ENCODE measurements at regions not wholly inside any gene's neighbourhood (a gene's known extent, or its start where the extent isn't known, plus 50 kb on each side); places are given as distances from the start of the nearest gene placed in this dataset.
"Not testable (repeated sequence)": the region's sequence is repeated elsewhere in the genome, so short reads cannot be mapped to it uniquely, and the experiment has no call there.

GRCh38 chr5:102098606-102099005, 197.5 kb downstream of the SLCO4C1 start:
- H3K4me1 Mint-ChIP-seq, H3K27ac Mint-ChIP-seq, H3K9me3 Mint-ChIP-seq, DNase-seq, H3K27me3 Mint-ChIP-seq, H3K4me3 Mint-ChIP-seq, H3K36me3 Mint-ChIP-seq, CTCF ChIA-PET: not testable (repeated sequence)

- no peaks in the 10 kb centered on the region for H3K36me3 Mint-ChIP-seq
- CTCF ChIA-PET, result no interaction called here
- no peaks in the 10 kb centered on the region for H3K9me3 Mint-ChIP-seq
- DNase-seq, result no peak
- no peaks in the 10 kb centered on the region for H3K27me3 Mint-ChIP-seq
- no peak overlapping the region for H3K4me3 Mint-ChIP-seq
- H3K4me1 Mint-ChIP-seq, result no peaks in the 10 kb centered on the region
- no peak overlapping the region for H3K27ac Mint-ChIP-seq
These were observed 205.3 kb downstream of the SLCO4C1 start for GRCh38 chr5:102090770-102091169.

- Mint-ChIP-seq H3K36me3 (no peaks in the 10 kb centered on the region), H3K27ac (no peak overlapping the region), H3K27me3 (no peaks in the 10 kb centered on the region), H3K4me1 (no peaks in the 10 kb centered on the region), H3K4me3 (no peak overlapping the region), H3K9me3 (no peaks in the 10 kb centered on the region)
- no peak for DNase-seq
- CTCF ChIA-PET, result no interaction called here
These were observed 206.2 kb downstream of the SLCO4C1 start for GRCh38 chr5:102089883-102090282.

GRCh38 chr5:102087906-102088305, 208.2 kb downstream of the SLCO4C1 start:
- H3K4me1 Mint-ChIP-seq, result no peaks in the 10 kb centered on the region
- CTCF ChIA-PET, result no interaction called here
- H3K36me3 Mint-ChIP-seq, result no peaks in the 10 kb centered on the region
- no peak overlapping the region for H3K4me3 Mint-ChIP-seq
- no peak for DNase-seq
- H3K9me3 Mint-ChIP-seq, result no peaks in the 10 kb centered on the region
- H3K27ac Mint-ChIP-seq, result no peak overlapping the region
- no peaks in the 10 kb centered on the region for H3K27me3 Mint-ChIP-seq

- DNase-seq, result no peak
- CTCF ChIA-PET, result no interaction called here
- Mint-ChIP-seq H3K4me3 (no peak overlapping the region), H3K36me3 (no peaks in the 10 kb centered on the region), H3K9me3 (peaks cover 13% of the 10 kb centered on the region), H3K27me3 (no peaks in the 10 kb centered on the region), H3K27ac (no peak overlapping the region), H3K4me1 (no peaks in the 10 kb centered on the region)
These were observed 215.8 kb downstream of the SLCO4C1 start for GRCh38 chr5:102080288-102080687.

GRCh38 chr5:102077920-102078319, 218.2 kb downstream of the SLCO4C1 start:
- CTCF ChIA-PET, result no interaction called here

GRCh38 chr5:102069974-102070373, 226.1 kb downstream of the SLCO4C1 start:
- no peaks in the 10 kb centered on the region for H3K36me3 Mint-ChIP-seq
- H3K4me3 Mint-ChIP-seq, result no peak overlapping the region
- CTCF ChIA-PET, result no interaction called here
- no peak overlapping the region for H3K27ac Mint-ChIP-seq
- no peak for DNase-seq
- no peaks in the 10 kb centered on the region for H3K4me1 Mint-ChIP-seq
- no peaks in the 10 kb centered on the region for H3K27me3 Mint-ChIP-seq
- H3K9me3 Mint-ChIP-seq, result no peaks in the 10 kb centered on the region

More at GRCh38 chr5:102077920-102078319, 218.2 kb downstream of the SLCO4C1 start:
- Mint-ChIP-seq H3K27me3 (no peaks in the 10 kb centered on the region), H3K9me3 (peaks cover 13% of the 10 kb centered on the region), H3K36me3 (no peaks in the 10 kb centered on the region), H3K4me1 (no peaks in the 10 kb centered on the region), H3K27ac (no peak overlapping the region), H3K4me3 (no peak overlapping the region)
- no peak for DNase-seq

- Mint-ChIP-seq H3K36me3 (no peaks in the 10 kb centered on the region), H3K27ac (no peak overlapping the region), H3K4me1 (no peaks in the 10 kb centered on the region), H3K4me3 (no peak overlapping the region), H3K27me3 (no peaks in the 10 kb centered on the region), H3K9me3 (no peaks in the 10 kb centered on the region)
- DNase-seq, result no peak
- CTCF ChIA-PET, result no interaction called here
These were observed 227.2 kb downstream of the SLCO4C1 start for GRCh38 chr5:102068870-102069269.

- Mint-ChIP-seq H3K4me3 (no peak overlapping the region), H3K36me3 (no peaks in the 10 kb centered on the region), H3K9me3 (no peaks in the 10 kb centered on the region), H3K27me3 (no peaks in the 10 kb centered on the region), H3K27ac (no peak overlapping the region), H3K4me1 (no peaks in the 10 kb centered on the region)
- CTCF ChIA-PET, result no interaction called here
- no peak for DNase-seq
These were observed 246.6 kb downstream of the SLCO4C1 start for GRCh38 chr5:102049517-102049916.

GRCh38 chr5:102048940-102049339, 247.1 kb downstream of the SLCO4C1 start:
- no peaks in the 10 kb centered on the region for H3K36me3 Mint-ChIP-seq
- H3K4me3 Mint-ChIP-seq, result no peak overlapping the region
- no peak for DNase-seq
- H3K27me3 Mint-ChIP-seq, result no peaks in the 10 kb centered on the region
- CTCF ChIA-PET, result no interaction called here
- H3K9me3 Mint-ChIP-seq, result no peaks in the 10 kb centered on the region
- no peaks in the 10 kb centered on the region for H3K4me1 Mint-ChIP-seq
- no peak overlapping the region for H3K27ac Mint-ChIP-seq

- CTCF ChIA-PET, DNase-seq: not testable (repeated sequence)
These were observed 249.0 kb downstream of the SLCO4C1 start for GRCh38 chr5:102047073-102047472.

GRCh38 chr5:102040326-102040725, 255.8 kb downstream of the SLCO4C1 start:
- Mint-ChIP-seq H3K4me1 (no peaks in the 10 kb centered on the region), H3K36me3 (no peaks in the 10 kb centered on the region), H3K4me3 (no peak overlapping the region), H3K9me3 (no peaks in the 10 kb centered on the region), H3K27me3 (no peaks in the 10 kb centered on the region), H3K27ac (no peak overlapping the region)
- DNase-seq, result no peak
- CTCF ChIA-PET, result no interaction called here

More at GRCh38 chr5:102047073-102047472, 249.0 kb downstream of the SLCO4C1 start:
- H3K9me3 Mint-ChIP-seq, H3K36me3 Mint-ChIP-seq, H3K27me3 Mint-ChIP-seq, H3K4me3 Mint-ChIP-seq, H3K4me1 Mint-ChIP-seq, H3K27ac Mint-ChIP-seq: not testable (repeated sequence)

GRCh38 chr5:102036927-102037326, 259.2 kb downstream of the SLCO4C1 start:
- DNase-seq, result no peak
- no peaks in the 10 kb centered on the region for H3K27me3 Mint-ChIP-seq
- no peaks in the 10 kb centered on the region for H3K36me3 Mint-ChIP-seq
- CTCF ChIA-PET, result no interaction called here
- H3K9me3 Mint-ChIP-seq, result no peaks in the 10 kb centered on the region
- H3K27ac Mint-ChIP-seq, result no peak overlapping the region
- H3K4me3 Mint-ChIP-seq, result no peak overlapping the region
- no peaks in the 10 kb centered on the region for H3K4me1 Mint-ChIP-seq

GRCh38 chr5:102031711-102032110, 264.4 kb downstream of the SLCO4C1 start:
- DNase-seq, result no peak
- Mint-ChIP-seq H3K4me3 (no peak overlapping the region), H3K27me3 (no peaks in the 10 kb centered on the region), H3K4me1 (no peaks in the 10 kb centered on the region), H3K9me3 (no peaks in the 10 kb centered on the region), H3K27ac (no peak overlapping the region), H3K36me3 (no peaks in the 10 kb centered on the region)
- CTCF ChIA-PET, result no interaction called here

GRCh38 chr5:102018690-102019089, 277.4 kb downstream of the SLCO4C1 start:
- Mint-ChIP-seq H3K9me3 (no peaks in the 10 kb centered on the region), H3K36me3 (no peaks in the 10 kb centered on the region), H3K27ac (no peak overlapping the region), H3K4me1 (no peaks in the 10 kb centered on the region), H3K4me3 (no peak overlapping the region), H3K27me3 (no peaks in the 10 kb centered on the region)
- CTCF ChIA-PET, result no interaction called here
- DNase-seq, result no peak

GRCh38 chr5:102018279-102018678, 277.8 kb downstream of the SLCO4C1 start:
- CTCF ChIA-PET, result no interaction called here
- no peak for DNase-seq
- Mint-ChIP-seq H3K9me3 (no peaks in the 10 kb centered on the region), H3K4me3 (no peak overlapping the region), H3K4me1 (no peaks in the 10 kb centered on the region), H3K36me3 (no peaks in the 10 kb centered on the region), H3K27ac (no peak overlapping the region), H3K27me3 (no peaks in the 10 kb centered on the region)
